Kidney epithelial cell (primary cell): ENCODE measurements at regions not wholly inside any gene's neighbourhood (a gene's known extent, or its start where the extent isn't known, plus 50 kb on each side); places are given as distances from the start of the nearest gene placed in this dataset.

Source experiments
- DNase-seq: peaks from one replicate; pipeline ENCODE4 v3.0.0-alpha.2; 2010; ENCODE audit warnings: low read depth
- H3K27me3 ChIP-seq: 2 replicates; pipeline ENCODE4 v1.6.0; 2011; ENCODE audit warnings: low read length; ENCODE audit not compliant: control insufficient read depth, insufficient read depth
- H3K36me3 ChIP-seq: 2 replicates; pipeline ENCODE4 v1.5.1; 2011; ENCODE audit warnings: low read length; ENCODE audit not compliant: control insufficient read depth, insufficient read depth
- H3K4me3 ChIP-seq: 2 replicates; pipeline ENCODE4 v1.5.1; 2011; ENCODE audit warnings: low read depth, mild to moderate bottlenecking, control low read depth, low read length
- CTCF ChIP-seq: IDR thresholded peaks from 2 replicates; pipeline ENCODE4 v1.5.1; 2011; ENCODE audit warnings: mild to moderate bottlenecking, moderate library complexity, low read length, control low read depth, inconsistent platforms; ENCODE audit not compliant: insufficient read depth, poor library complexity, severe bottlenecking

GRCh38 chr5:173496883-173497255, 119.6 kb downstream of the BOD1 start:
- no peak for DNase-seq
- no peak overlapping the region for H3K4me3 ChIP-seq
- H3K27me3 ChIP-seq: no peaks in the 10 kb centered on the region
- TF ChIP-seq CTCF: no peak
- H3K36me3 ChIP-seq: no peaks in the 10 kb centered on the region

GRCh38 chr5:173496129-173496882, 120.1 kb downstream of the BOD1 start:
- H3K27me3 ChIP-seq: no peaks in the 10 kb centered on the region
- DNase-seq: no peak
- H3K36me3 ChIP-seq: no peaks in the 10 kb centered on the region
- no peak for TF ChIP-seq CTCF
- no peak overlapping the region for H3K4me3 ChIP-seq

GRCh38 chr5:173495225-173495904, 121.1 kb downstream of the BOD1 start:
- no peak overlapping the region for H3K4me3 ChIP-seq

GRCh38 chr5:173494446-173494845, 122.0 kb downstream of the BOD1 start:
- H3K27me3 ChIP-seq: no peaks in the 10 kb centered on the region
- no peak for TF ChIP-seq CTCF
- DNase-seq: no peak
- no peak overlapping the region for H3K4me3 ChIP-seq
- no peaks in the 10 kb centered on the region for H3K36me3 ChIP-seq

More at GRCh38 chr5:173495225-173495904, 121.1 kb downstream of the BOD1 start:
- H3K36me3 ChIP-seq: no peaks in the 10 kb centered on the region
- H3K27me3 ChIP-seq: no peaks in the 10 kb centered on the region
- no peak for DNase-seq
- no peak for TF ChIP-seq CTCF

GRCh38 chr5:173493846-173494245, 122.6 kb downstream of the BOD1 start:
- Histone ChIP-seq H3K36me3 (no peaks in the 10 kb centered on the region), H3K27me3 (no peaks in the 10 kb centered on the region), H3K4me3 (no peak overlapping the region)
- no peak for TF ChIP-seq CTCF
- no peak for DNase-seq
